A673 (cell line): ENCODE measurements at regions not wholly inside any gene's neighbourhood (a gene's known extent, or its start where the extent isn't known, plus 50 kb on each side); places are given as distances from the start of the nearest gene placed in this dataset.

Experiments
- BruUV-seq: library from RNA; stranded (reverse); fragments of 400-500 nt; replicated peaks from 2 replicates; lab custom pipeline; 2021; lab: Mats Ljungman, UMichigan
- CTCF ChIA-PET: fragments of 300-600 bp; sonication (Branson Sonifier 250); formaldehyde crosslinking; loops from one replicate; lab custom pipeline; 2022; ENCODE audit warnings: antibody characterized with exemption; lab: Charles Lee
- POLR2A ChIA-PET: fragments of 300-600 bp; sonication (Branson Sonifier 250); formaldehyde crosslinking; loops from one replicate; lab custom pipeline; 2022; ENCODE audit warnings: antibody characterized with exemption; ENCODE audit not compliant: low non-redundant PET; lab: Charles Lee
- DNase-seq: peaks from one replicate; pipeline ENCODE4 v3.0.0-alpha.2; 2015; ENCODE audit warnings: low spot score
- H3K27ac ChIP-seq: fragments of 200-600 bp; sonication (generic); 2 replicates; pipeline ENCODE4 v1.5.1; 2016; ENCODE audit warnings: mixed run types, low read depth, mild to moderate bottlenecking, mixed read lengths, antibody characterized with exemption, low read length; ENCODE audit not compliant: poor library complexity, severe bottlenecking
- H3K27me3 ChIP-seq: fragments of 200-600 bp; sonication (generic); replicated peaks from 2 replicates; pipeline ENCODE4 v1.6.1; 2017; ENCODE audit warnings: mixed run types, low read depth, mild to moderate bottlenecking, mixed read lengths, antibody characterized with exemption, low read length; ENCODE audit not compliant: insufficient read depth, poor library complexity
- H3K36me3 ChIP-seq: fragments of 200-600 bp; sonication (generic); 2 replicates; pipeline ENCODE4 v1.6.1; 2016; ENCODE audit warnings: mixed run types, mild to moderate bottlenecking, mixed read lengths, antibody characterized with exemption, low read length; ENCODE audit not compliant: insufficient read depth, poor library complexity, severe bottlenecking
- H3K4me1 ChIP-seq: fragments of 200-600 bp; sonication (generic); 2 replicates; pipeline ENCODE4 v1.6.1; 2017; ENCODE audit warnings: mixed run types, mild to moderate bottlenecking, mixed read lengths, antibody characterized with exemption, low read length; ENCODE audit not compliant: insufficient read depth, poor library complexity, severe bottlenecking
- H3K4me3 ChIP-seq: fragments of 200-600 bp; sonication (generic); 2 replicates; pipeline ENCODE4 v1.5.1; 2016; ENCODE audit warnings: low read depth, mixed run types, mild to moderate bottlenecking, mixed read lengths, low read length; ENCODE audit not compliant: poor library complexity, severe bottlenecking
- H3K9me3 ChIP-seq: fragments of 200-600 bp; sonication (generic); 2 replicates; pipeline ENCODE4 v1.6.1; 2016; ENCODE audit warnings: mixed run types, low read depth, mild to moderate bottlenecking, mixed read lengths, antibody characterized with exemption, low read length; ENCODE audit not compliant: poor library complexity, severe bottlenecking
- EZH2 ChIP-seq: fragments of 200-600 bp; sonication (generic); IDR thresholded peaks from 2 replicates; pipeline ENCODE4 v1.6.1; 2017; ENCODE audit warnings: borderline replicate concordance, low read depth, mild to moderate bottlenecking, mixed read lengths, antibody characterized with exemption, low read length; ENCODE audit not compliant: poor library complexity, severe bottlenecking
- intact Hi-C: fragments of 100-400 bp; cut with micrococcal nuclease; formaldehyde crosslinking; loops from one replicate; pipeline ENCODE4 v1.10.0; 2022; ENCODE audit not compliant: unreplicated experiment
- TF ChIP-seq, protein P1 (sequence below): fragments of 300-800, 200-600 bp; sonication (generic); conservative IDR thresholded peaks from 2 replicates; pipeline ENCODE4 v1.5.1; 2017; ENCODE audit warnings: low read depth, mild to moderate bottlenecking, antibody characterized with exemption, low read length, moderate library complexity, mixed read lengths

DNA sequence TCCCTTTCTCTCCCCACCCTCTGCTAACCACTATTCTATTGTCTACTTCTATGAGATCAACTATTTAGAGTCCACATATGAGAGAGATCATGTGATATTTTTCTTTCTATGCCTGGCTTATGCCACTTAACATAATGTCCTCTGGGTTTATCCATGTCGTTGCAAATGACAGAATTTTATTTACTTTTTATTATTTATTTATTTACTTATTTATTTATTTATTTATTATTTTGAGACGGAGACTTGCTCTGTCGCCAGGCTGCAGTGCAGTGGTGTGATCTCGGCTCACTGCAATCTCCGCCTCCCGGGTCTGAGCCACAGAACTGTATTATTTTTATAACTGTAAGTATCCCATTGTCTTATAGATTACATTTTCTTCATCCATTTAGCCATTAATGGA lies 443.4 kb upstream of the CDH19 start:
- no peak overlapping the region for H3K27ac ChIP-seq
- CTCF ChIA-PET: no interaction called here
- H3K4me1 ChIP-seq: no peaks in the 10 kb centered on the region
- H3K9me3 ChIP-seq: no peaks in the 10 kb centered on the region
- TF ChIP-seq, protein P1, sequence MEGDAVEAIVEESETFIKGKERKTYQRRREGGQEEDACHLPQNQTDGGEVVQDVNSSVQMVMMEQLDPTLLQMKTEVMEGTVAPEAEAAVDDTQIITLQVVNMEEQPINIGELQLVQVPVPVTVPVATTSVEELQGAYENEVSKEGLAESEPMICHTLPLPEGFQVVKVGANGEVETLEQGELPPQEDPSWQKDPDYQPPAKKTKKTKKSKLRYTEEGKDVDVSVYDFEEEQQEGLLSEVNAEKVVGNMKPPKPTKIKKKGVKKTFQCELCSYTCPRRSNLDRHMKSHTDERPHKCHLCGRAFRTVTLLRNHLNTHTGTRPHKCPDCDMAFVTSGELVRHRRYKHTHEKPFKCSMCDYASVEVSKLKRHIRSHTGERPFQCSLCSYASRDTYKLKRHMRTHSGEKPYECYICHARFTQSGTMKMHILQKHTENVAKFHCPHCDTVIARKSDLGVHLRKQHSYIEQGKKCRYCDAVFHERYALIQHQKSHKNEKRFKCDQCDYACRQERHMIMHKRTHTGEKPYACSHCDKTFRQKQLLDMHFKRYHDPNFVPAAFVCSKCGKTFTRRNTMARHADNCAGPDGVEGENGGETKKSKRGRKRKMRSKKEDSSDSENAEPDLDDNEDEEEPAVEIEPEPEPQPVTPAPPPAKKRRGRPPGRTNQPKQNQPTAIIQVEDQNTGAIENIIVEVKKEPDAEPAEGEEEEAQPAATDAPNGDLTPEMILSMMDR: no peak
- TF ChIP-seq EZH2: no peak
- H3K36me3 ChIP-seq: no peaks in the 10 kb centered on the region
- H3K27me3 ChIP-seq: no peaks in the 10 kb centered on the region
- no peak for DNase-seq
- BruUV-seq: no TSS peak
- POLR2A ChIA-PET: no interaction called here
- no peak overlapping the region for H3K4me3 ChIP-seq
- intact Hi-C loops: no loop called here

DNA sequence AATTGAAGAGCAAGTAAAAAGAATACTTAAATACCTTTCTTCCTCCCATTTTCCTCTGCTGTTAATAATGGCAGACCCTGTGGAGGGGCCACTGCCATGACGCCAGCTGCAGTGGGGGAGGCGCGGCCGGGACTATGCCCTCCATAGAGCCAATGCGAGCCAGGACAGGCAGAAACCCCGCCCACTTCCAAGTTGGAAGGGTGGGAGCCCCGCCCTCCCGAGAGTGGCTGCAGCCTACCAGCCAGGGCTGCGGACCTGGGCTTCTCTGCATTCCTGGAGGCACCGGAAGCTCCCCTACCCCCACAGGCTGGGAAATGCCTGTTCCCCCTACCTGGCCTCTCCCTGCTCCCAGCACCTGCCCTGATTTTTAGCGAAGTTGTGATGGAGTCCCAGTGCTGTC lies 439.4 kb upstream of the CDH19 start:
- TF ChIP-seq, protein P1: no peak
- no peak for TF ChIP-seq EZH2
- no peak overlapping the region for H3K27ac ChIP-seq
- no peak for DNase-seq
- no peaks in the 10 kb centered on the region for H3K4me1 ChIP-seq
- intact Hi-C loops: no loop called here
- ChIA-PET CTCF (no interaction called here), POLR2A (no interaction called here)
- H3K27me3 ChIP-seq: no peaks in the 10 kb centered on the region
- no peak overlapping the region for H3K4me3 ChIP-seq
- H3K36me3 ChIP-seq: no peaks in the 10 kb centered on the region
- H3K9me3 ChIP-seq: no peaks in the 10 kb centered on the region
- no TSS peak for BruUV-seq

DNA sequence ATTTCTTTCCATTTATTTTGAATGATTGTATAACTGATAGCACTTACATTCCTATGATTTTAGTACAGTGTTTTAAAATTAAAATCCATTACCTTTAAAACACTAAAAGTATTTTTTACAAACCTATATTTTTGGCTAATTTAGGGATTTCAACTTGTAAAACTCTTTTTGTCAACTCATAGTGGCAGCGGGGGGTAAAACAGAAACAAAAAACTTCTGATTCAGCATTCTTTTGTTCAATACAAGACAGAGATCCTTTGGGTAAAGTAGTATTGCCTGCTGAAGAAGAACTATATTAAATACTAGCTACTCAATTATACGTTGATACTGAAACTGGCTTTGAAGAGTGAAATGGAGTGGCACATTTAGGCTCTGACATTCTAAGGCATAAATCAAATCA lies 437.4 kb upstream of the CDH19 start:
- CTCF ChIA-PET: no interaction called here
- POLR2A ChIA-PET: no interaction called here

More for the DNA sequence above, 437.4 kb upstream of the CDH19 start:
- BruUV-seq: no TSS peak
- Histone ChIP-seq H3K4me1 (no peaks in the 10 kb centered on the region), H3K36me3 (no peaks in the 10 kb centered on the region), H3K9me3 (no peaks in the 10 kb centered on the region), H3K27me3 (no peaks in the 10 kb centered on the region), H3K4me3 (no peak overlapping the region), H3K27ac (no peak overlapping the region)
- intact Hi-C loops: no loop called here
- DNase-seq: peak; percentile 10
- no peak for TF ChIP-seq EZH2
- TF ChIP-seq, protein P1: no peak
